ENCODE measurements at regions not wholly inside any gene's neighbourhood (a gene's known extent, or its start where the extent isn't known, plus 50 kb on each side); places are given as distances from the start of the nearest gene placed in this dataset.

- Mint-ChIP-seq H3K9me3 (ENCODE audit: unreplicated experiment) (peaks cover 38% of the 10 kb centered on the region), H3K27me3 (ENCODE audit: unreplicated experiment) (no peaks in the 10 kb centered on the region), H3K27ac (ENCODE audit: unreplicated experiment) (no peak overlapping the region), H3K4me1 (ENCODE audit: unreplicated experiment) (no peaks in the 10 kb centered on the region), H3K4me3 (ENCODE audit: unreplicated experiment) (no peak overlapping the region), H3K36me3 (ENCODE audit: unreplicated experiment) (no peaks in the 10 kb centered on the region)
- TF ChIP-seq CTCF (IDR thresholded peaks at IDR 0.05): no peak
- DNase-seq (ENCODE audit: extremely low spot score, unreplicated experiment): no peak
Measured at GRCh38 chrX:4588893-4589292, 875.4 kb upstream of the PRKX start.

- H3K27me3 Mint-ChIP-seq (ENCODE audit: unreplicated experiment): no peaks in the 10 kb centered on the region
- H3K4me1 Mint-ChIP-seq (ENCODE audit: unreplicated experiment): no peaks in the 10 kb centered on the region
- no peak for DNase-seq (ENCODE audit: extremely low spot score, unreplicated experiment)
- no peak for TF ChIP-seq CTCF (IDR thresholded peaks at IDR 0.05)
- no peak overlapping the region for H3K27ac Mint-ChIP-seq (ENCODE audit: unreplicated experiment)
- peaks cover 40% of the 10 kb centered on the region for H3K9me3 Mint-ChIP-seq (ENCODE audit: unreplicated experiment)
- no peak overlapping the region for H3K4me3 Mint-ChIP-seq (ENCODE audit: unreplicated experiment)
- H3K36me3 Mint-ChIP-seq (ENCODE audit: unreplicated experiment): no peaks in the 10 kb centered on the region
Measured at GRCh38 chrX:4588466-4588865, 875.0 kb upstream of the PRKX start.

GRCh38 chrX:4588056-4588455 is 874.6 kb upstream of the PRKX start:
- no peak overlapping the region for H3K27ac Mint-ChIP-seq (ENCODE audit: unreplicated experiment)
- H3K36me3 Mint-ChIP-seq (ENCODE audit: unreplicated experiment): no peaks in the 10 kb centered on the region
- no peak for DNase-seq (ENCODE audit: extremely low spot score, unreplicated experiment)
- H3K4me1 Mint-ChIP-seq (ENCODE audit: unreplicated experiment): no peaks in the 10 kb centered on the region
- H3K27me3 Mint-ChIP-seq (ENCODE audit: unreplicated experiment): no peaks in the 10 kb centered on the region
- H3K9me3 Mint-ChIP-seq (ENCODE audit: unreplicated experiment): peaks cover 42% of the 10 kb centered on the region
- no peak overlapping the region for H3K4me3 Mint-ChIP-seq (ENCODE audit: unreplicated experiment)
- no peak for TF ChIP-seq CTCF (IDR thresholded peaks at IDR 0.05)

- H3K4me3 Mint-ChIP-seq (ENCODE audit: unreplicated experiment): no peak overlapping the region
- peaks cover 47% of the 10 kb centered on the region for H3K9me3 Mint-ChIP-seq (ENCODE audit: unreplicated experiment)
- DNase-seq (ENCODE audit: extremely low spot score, unreplicated experiment): no peak
- no peak overlapping the region for H3K27ac Mint-ChIP-seq (ENCODE audit: unreplicated experiment)
- no peaks in the 10 kb centered on the region for H3K27me3 Mint-ChIP-seq (ENCODE audit: unreplicated experiment)
- no peak for TF ChIP-seq CTCF (IDR thresholded peaks at IDR 0.05)
- H3K4me1 Mint-ChIP-seq (ENCODE audit: unreplicated experiment): no peaks in the 10 kb centered on the region
- no peaks in the 10 kb centered on the region for H3K36me3 Mint-ChIP-seq (ENCODE audit: unreplicated experiment)
Measured at GRCh38 chrX:4579999-4580398, 866.5 kb upstream of the PRKX start.

- Mint-ChIP-seq H3K4me3 (ENCODE audit: unreplicated experiment) (no peak overlapping the region), H3K36me3 (ENCODE audit: unreplicated experiment) (no peaks in the 10 kb centered on the region), H3K27ac (ENCODE audit: unreplicated experiment) (no peak overlapping the region), H3K9me3 (ENCODE audit: unreplicated experiment) (peaks cover 42% of the 10 kb centered on the region), H3K4me1 (ENCODE audit: unreplicated experiment) (no peaks in the 10 kb centered on the region), H3K27me3 (ENCODE audit: unreplicated experiment) (no peaks in the 10 kb centered on the region)
- TF ChIP-seq CTCF (IDR thresholded peaks at IDR 0.05): no peak
- DNase-seq (ENCODE audit: extremely low spot score, unreplicated experiment): no peak
Measured at GRCh38 chrX:4579480-4579879, 866.0 kb upstream of the PRKX start.
